GM23248 (cell line): ENCODE measurements at regions not wholly inside any gene's neighbourhood (a gene's known extent, or its start where the extent isn't known, plus 50 kb on each side); places are given as distances from the start of the nearest gene placed in this dataset.

Source experiments
- DNase-seq: peaks from one replicate; pipeline ENCODE4 v3.0.0-alpha.2; 2015
- H2AFZ ChIP-seq: fragments of 200-600 bp; sonication (generic); 2 replicates; pipeline ENCODE4 v1.6.1; 2016; ENCODE audit warnings: antibody characterized with exemption
- H3F3A ChIP-seq: fragments of 200-600 bp; sonication (generic); 2 replicates; pipeline ENCODE4 v1.6.1; 2016; ENCODE audit warnings: mild to moderate bottlenecking, antibody characterized with exemption, mixed run types; ENCODE audit not compliant: insufficient read depth
- H3K27ac ChIP-seq: fragments of 200-600 bp; sonication (generic); 2 replicates; pipeline ENCODE4 v1.5.1; 2016; ENCODE audit warnings: mild to moderate bottlenecking
- H3K27me3 ChIP-seq: fragments of 200-600 bp; sonication (generic); replicated peaks from 2 replicates; pipeline ENCODE4 v1.6.1; 2016; ENCODE audit warnings: mild to moderate bottlenecking; ENCODE audit not compliant: insufficient read depth
- H3K36me3 ChIP-seq: fragments of 200-600 bp; sonication (generic); 2 replicates; pipeline ENCODE4 v1.6.1; 2016; ENCODE audit warnings: low read depth, mild to moderate bottlenecking
- H3K4me1 ChIP-seq: fragments of 200-600 bp; sonication (generic); 2 replicates; pipeline ENCODE4 v1.6.1; 2016; ENCODE audit warnings: mild to moderate bottlenecking; ENCODE audit not compliant: insufficient read depth
- H3K4me2 ChIP-seq: fragments of 200-600 bp; sonication (generic); one replicate; pipeline ENCODE4 v1.6.1; 2016; ENCODE audit warnings: mild to moderate bottlenecking; ENCODE audit not compliant: unreplicated experiment
- H3K4me3 ChIP-seq: fragments of 200-600 bp; sonication (generic); 2 replicates; pipeline ENCODE4 v1.5.1; 2016; ENCODE audit warnings: mild to moderate bottlenecking
- H3K79me2 ChIP-seq: fragments of 200-600 bp; sonication (generic); 2 replicates; pipeline ENCODE4 v1.6.1; 2016; ENCODE audit warnings: mild to moderate bottlenecking; ENCODE audit not compliant: insufficient read depth
- H3K9ac ChIP-seq: fragments of 200-600 bp; sonication (generic); 2 replicates; pipeline ENCODE4 v1.6.1; 2016; ENCODE audit warnings: mild to moderate bottlenecking
- H3K9me2 ChIP-seq: fragments of 200-600 bp; sonication (generic); 2 replicates; pipeline ENCODE4 v1.6.1; 2016; ENCODE audit warnings: mixed run types, mild to moderate bottlenecking, moderate library complexity; ENCODE audit not compliant: insufficient read depth
- H3K9me3 ChIP-seq: fragments of 200-600 bp; sonication (generic); one replicate; pipeline ENCODE4 v1.6.1; 2017; ENCODE audit warnings: low read depth
- H4K20me1 ChIP-seq: fragments of 200-600 bp; sonication (generic); 2 replicates; pipeline ENCODE4 v1.6.0; 2016; ENCODE audit not compliant: insufficient read depth
- EZH2 ChIP-seq: fragments of 200-600 bp; sonication (generic); IDR thresholded peaks from 2 replicates; pipeline ENCODE4 v1.6.1; 2018; ENCODE audit warnings: antibody characterized with exemption, mild to moderate bottlenecking; ENCODE audit not compliant: insufficient read depth, poor library complexity, severe bottlenecking
- EZH2phosphoT487 ChIP-seq: fragments of 200-600 bp; sonication (generic); IDR thresholded peaks from 2 replicates; pipeline ENCODE4 v1.6.1; 2018; ENCODE audit warnings: antibody characterized with exemption, moderate library complexity, mild to moderate bottlenecking, low read depth; ENCODE audit not compliant: insufficient read depth
- WGBS, 2 experiments: methylation state at CpG; one replicate each; pipeline ENCODE4 v1.1.6; 2015 to 2017; ENCODE audit warnings: low lambda C conversion rate in 2 of 2, low coverage in 1 of 2; ENCODE audit errors: missing lambda C conversion rate in 2 of 2; 5-methylcytosine and 5-hydroxymethylcytosine counted together
- in situ Hi-C: fragments of 300-500 bp; cut with MboI; formaldehyde crosslinking; loops from 2 replicates; pipeline ENCODE4 v1.15.0; 2020

- Histone ChIP-seq H3K9me2 (no peaks in the 10 kb centered on the region), H3K9me3 (no peaks in the 10 kb centered on the region), H2AFZ (no peak overlapping the region), H3K9ac (no peak overlapping the region), H3K4me1 (no peaks in the 10 kb centered on the region), H3K79me2 (no peaks in the 10 kb centered on the region), H4K20me1 (no peaks in the 10 kb centered on the region), H3F3A (no peaks in the 10 kb centered on the region), H3K27me3 (no peaks in the 10 kb centered on the region), H3K36me3 (no peaks in the 10 kb centered on the region), H3K27ac (no peak overlapping the region), H3K4me2 (no peak overlapping the region), H3K4me3 (no peak overlapping the region)
- no peak for DNase-seq
- in situ Hi-C loops = no loop called here
- TF ChIP-seq EZH2phosphoT487 = no peak
- no peak for TF ChIP-seq EZH2
- 21 to 23% methylated on average over 3 of the region's 3 CpGs for WGBS, 2 experiments
Measured at GRCh38 chr9:1768561-1768960, 246.6 kb upstream of the SMARCA2 start.

GRCh38 chr9:1771094-1771789 lies 243.9 kb upstream of the SMARCA2 start:
- Histone ChIP-seq H3K9ac (no peak overlapping the region), H3F3A (no peaks in the 10 kb centered on the region), H2AFZ (no peak overlapping the region), H3K36me3 (no peaks in the 10 kb centered on the region), H4K20me1 (no peaks in the 10 kb centered on the region), H3K27ac (no peak overlapping the region), H3K9me2 (no peaks in the 10 kb centered on the region), H3K27me3 (no peaks in the 10 kb centered on the region), H3K4me1 (no peaks in the 10 kb centered on the region), H3K9me3 (no peaks in the 10 kb centered on the region), H3K4me3 (no peak overlapping the region), H3K79me2 (no peaks in the 10 kb centered on the region), H3K4me2 (no peak overlapping the region)
- in situ Hi-C loops = no loop called here
- TF ChIP-seq EZH2 (no peak), EZH2phosphoT487 (no peak)
- WGBS, 2 experiments = 4 to 8% methylated on average over 3 of the region's 3 CpGs
- no peak for DNase-seq

GRCh38 chr9:1775230-1775629 lies 239.9 kb upstream of the SMARCA2 start:
- no peak overlapping the region for H3K27ac ChIP-seq
- no peaks in the 10 kb centered on the region for H4K20me1 ChIP-seq
- TF ChIP-seq EZH2phosphoT487 (no peak), EZH2 (no peak)
- no peak for DNase-seq
- no peaks in the 10 kb centered on the region for H3K9me3 ChIP-seq
- H3F3A ChIP-seq = no peaks in the 10 kb centered on the region
- no peak overlapping the region for H3K4me2 ChIP-seq
- no peaks in the 10 kb centered on the region for H3K4me1 ChIP-seq
- H3K79me2 ChIP-seq = no peaks in the 10 kb centered on the region
- no peaks in the 10 kb centered on the region for H3K36me3 ChIP-seq
- H2AFZ ChIP-seq = no peak overlapping the region
- H3K27me3 ChIP-seq = no peaks in the 10 kb centered on the region
- H3K4me3 ChIP-seq = no peak overlapping the region
- H3K9ac ChIP-seq = no peak overlapping the region
- H3K9me2 ChIP-seq = no peaks in the 10 kb centered on the region
- in situ Hi-C loops = no loop called here

GRCh38 chr9:1776668-1777067 lies 238.5 kb upstream of the SMARCA2 start:
- no peak overlapping the region for H3K4me3 ChIP-seq
- H4K20me1 ChIP-seq = no peaks in the 10 kb centered on the region
- no peak for DNase-seq
- in situ Hi-C loops = no loop called here
- H3K27me3 ChIP-seq = no peaks in the 10 kb centered on the region
- H3K4me1 ChIP-seq = no peaks in the 10 kb centered on the region
- no peaks in the 10 kb centered on the region for H3F3A ChIP-seq
- H3K36me3 ChIP-seq = no peaks in the 10 kb centered on the region
- no peak overlapping the region for H3K9ac ChIP-seq
- WGBS, 2 experiments = 50 to 55% methylated on average over 1 of the region's 1 CpG
- no peak overlapping the region for H3K27ac ChIP-seq
- no peak overlapping the region for H2AFZ ChIP-seq
- no peaks in the 10 kb centered on the region for H3K9me3 ChIP-seq
- no peaks in the 10 kb centered on the region for H3K79me2 ChIP-seq
- TF ChIP-seq EZH2 = no peak
- no peak for TF ChIP-seq EZH2phosphoT487
- H3K4me2 ChIP-seq = no peak overlapping the region
- no peaks in the 10 kb centered on the region for H3K9me2 ChIP-seq

GRCh38 chr9:1791191-1791590 lies 224.0 kb upstream of the SMARCA2 start:
- Histone ChIP-seq H3K27me3 (no peaks in the 10 kb centered on the region), H3K4me3 (no peak overlapping the region), H3K4me2 (no peak overlapping the region), H3K9me2 (no peaks in the 10 kb centered on the region), H4K20me1 (no peaks in the 10 kb centered on the region), H3K4me1 (no peaks in the 10 kb centered on the region), H3K36me3 (no peaks in the 10 kb centered on the region), H3K79me2 (no peaks in the 10 kb centered on the region), H3K27ac (no peak overlapping the region), H2AFZ (no peak overlapping the region), H3K9me3 (no peaks in the 10 kb centered on the region), H3F3A (no peaks in the 10 kb centered on the region), H3K9ac (no peak overlapping the region)
- WGBS, 2 experiments = 52 to 55% methylated on average over 6 of the region's 6 CpGs
- DNase-seq = no peak
- in situ Hi-C loops = no loop called here
- TF ChIP-seq EZH2 (no peak), EZH2phosphoT487 (no peak)
